Natural killer cell (primary cell): ENCODE measurements at regions not wholly inside any gene's neighbourhood (a gene's known extent, or its start where the extent isn't known, plus 50 kb on each side); places are given as distances from the start of the nearest gene placed in this dataset.

Experiments
- ATAC-seq, 3 donors: fragments of 150-1000 bp in 2 of 3; fragments of 200-7000 bp in 1 of 3; cut with Tn5 transposase; 1 replicate in 1 of 3; 2 replicates in 2 of 3; pipeline ENCODE4 v1.10.0; 2021; ENCODE audit warnings: mild to moderate bottlenecking in 2 of 3, moderate library complexity in 2 of 3
- DNase-seq, 2 donors: peaks; one replicate each; pipeline versions ENCODE4 v3.0.0 to v3.0.0-alpha.2; 2013 to 2021; ENCODE audit warnings: mixed read lengths in 1 of 2
- H3K27ac ChIP-seq: one replicate; pipeline ENCODE4 v1.5.1; 2013; ENCODE audit warnings: mild to moderate bottlenecking, low read length
- H3K27me3 ChIP-seq: one replicate; pipeline ENCODE4 v1.6.1; 2013; ENCODE audit warnings: low read length; ENCODE audit not compliant: control insufficient read depth, insufficient read depth
- H3K36me3 ChIP-seq: one replicate; pipeline ENCODE4 v1.6.1; 2013; ENCODE audit warnings: low read length; ENCODE audit not compliant: control insufficient read depth, insufficient read depth
- H3K4me1 ChIP-seq: one replicate; pipeline ENCODE4 v1.6.1; 2013; ENCODE audit warnings: low read length; ENCODE audit not compliant: control insufficient read depth, insufficient read depth
- H3K4me3 ChIP-seq: one replicate; pipeline ENCODE4 v1.5.1; 2013; ENCODE audit warnings: low read length
- H3K9me3 ChIP-seq: one replicate; pipeline ENCODE4 v1.6.1; 2013; ENCODE audit warnings: low read length; ENCODE audit not compliant: control insufficient read depth, insufficient read depth
- H3K27ac Mint-ChIP-seq, 2 donors: one replicate each; pipeline ENCODE4 v1.8.0; 2022; ENCODE audit warnings: mild to moderate bottlenecking in 2 of 2, mixed read lengths in 2 of 2, moderate library complexity in 1 of 2
- H3K27me3 Mint-ChIP-seq, 2 donors: one replicate each; pipeline ENCODE4 v1.8.0; 2022; ENCODE audit warnings: low read depth in 2 of 2, mixed read lengths in 2 of 2
- H3K36me3 Mint-ChIP-seq: one replicate; pipeline ENCODE4 v1.8.0; 2022; ENCODE audit warnings: mixed read lengths
- H3K4me1 Mint-ChIP-seq, 2 donors: one replicate each; pipeline ENCODE4 v1.8.0; 2022; ENCODE audit warnings: mixed read lengths in 2 of 2
- H3K4me3 Mint-ChIP-seq: one replicate; pipeline ENCODE4 v1.8.0; 2022; ENCODE audit warnings: mild to moderate bottlenecking, moderate library complexity, mixed read lengths
- H3K9me3 Mint-ChIP-seq, 2 donors: one replicate each; pipeline ENCODE4 v1.8.0; 2022; ENCODE audit warnings: mixed read lengths in 2 of 2
- CTCF ChIP-seq: fragments of 200-600 bp; IDR thresholded peaks from one replicate; pipeline ENCODE4 v1.8.0; 2022; ENCODE audit warnings: antibody characterized with exemption
- WGBS: methylation state at CpG from one replicate; pipeline ENCODE4 v1.1.7; 2013; ENCODE audit warnings: missing lambda C conversion rate; ENCODE audit not compliant: insufficient coverage; 5-methylcytosine and 5-hydroxymethylcytosine counted together
- intact Hi-C: fragments of 100-400 bp; cut with micrococcal nuclease; formaldehyde crosslinking; loops from one replicate; pipeline ENCODE4 v1.14.2; 2022

GRCh38 chr9:16982780-16983310 is 112.4 kb upstream of the BNC2 start:
- Histone ChIP-seq H3K36me3 (no peaks in the 10 kb centered on the region), H3K27ac (no peak overlapping the region), H3K4me3 (no peak overlapping the region), H3K9me3 (no peaks in the 10 kb centered on the region), H3K27me3 (no peaks in the 10 kb centered on the region), H3K4me1 (no peaks in the 10 kb centered on the region)
- intact Hi-C loops: no loop called here
- no peak overlapping the region for H3K4me3 Mint-ChIP-seq
- no peak for TF ChIP-seq CTCF
- H3K27ac Mint-ChIP-seq: no peak overlapping the region
- 92% methylated on average over 11 of the region's 11 CpGs for WGBS
- H3K9me3 Mint-ChIP-seq: no peaks in the 10 kb centered on the region
- H3K27me3 Mint-ChIP-seq: peaks cover 3 to 18% of the 10 kb centered on the region in 2 donors
- no peak for DNase-seq
- no peaks in the 10 kb centered on the region for H3K36me3 Mint-ChIP-seq
- ATAC-seq: no peak
- peaks cover 11% of the 10 kb centered on the region in 2 donors for H3K4me1 Mint-ChIP-seq

- no peak for ATAC-seq
These were observed 106.0 kb upstream of the BNC2 start for GRCh38 chr9:16976427-16976826.

GRCh38 chr9:16974436-16974835 is 104.0 kb upstream of the BNC2 start:
- Mint-ChIP-seq H3K4me1 (peaks cover 0 to 4% of the 10 kb centered on the region in 2 donors), H3K4me3 (no peak overlapping the region), H3K27me3 (peaks cover 0 to 3% of the 10 kb centered on the region in 2 donors), H3K27ac (no peak overlapping the region), H3K36me3 (no peaks in the 10 kb centered on the region), H3K9me3 (peaks cover 3 to 5% of the 10 kb centered on the region in 2 donors)
- Histone ChIP-seq H3K27ac (no peak overlapping the region), H3K4me1 (no peaks in the 10 kb centered on the region), H3K36me3 (no peaks in the 10 kb centered on the region), H3K27me3 (no peaks in the 10 kb centered on the region), H3K9me3 (no peaks in the 10 kb centered on the region), H3K4me3 (no peak overlapping the region)
- ATAC-seq: no peak
- TF ChIP-seq CTCF: no peak
- 74% methylated on average over 5 of the region's 5 CpGs for WGBS
- no peak for DNase-seq
- intact Hi-C loops: no loop called here

More at GRCh38 chr9:16976427-16976826, 106.0 kb upstream of the BNC2 start:
- H3K27me3 ChIP-seq: no peaks in the 10 kb centered on the region
- no peaks in the 10 kb centered on the region for H3K36me3 ChIP-seq
- no peak overlapping the region for H3K4me3 Mint-ChIP-seq
- intact Hi-C loops: no loop called here
- H3K4me3 ChIP-seq: no peak overlapping the region
- H3K27me3 Mint-ChIP-seq: peaks cover 0 to 3% of the 10 kb centered on the region in 2 donors
- H3K27ac ChIP-seq: no peak overlapping the region
- WGBS: 79% methylated on average over 3 of the region's 4 CpGs
- no peak for TF ChIP-seq CTCF
- no peak overlapping the region for H3K27ac Mint-ChIP-seq
- no peaks in the 10 kb centered on the region for H3K9me3 ChIP-seq
- DNase-seq: no peak
- peaks cover 0 to 4% of the 10 kb centered on the region in 2 donors for H3K4me1 Mint-ChIP-seq
- no peaks in the 10 kb centered on the region for H3K4me1 ChIP-seq
- peaks cover 3 to 5% of the 10 kb centered on the region in 2 donors for H3K9me3 Mint-ChIP-seq
- H3K36me3 Mint-ChIP-seq: no peaks in the 10 kb centered on the region

GRCh38 chr9:16970321-16970720 is 99.9 kb upstream of the BNC2 start:
- no peak for DNase-seq
- H3K27me3 ChIP-seq: no peaks in the 10 kb centered on the region
- H3K27ac ChIP-seq: no peak overlapping the region
- Mint-ChIP-seq H3K4me3 (no peak overlapping the region), H3K9me3 (peaks cover 3 to 5% of the 10 kb centered on the region in 2 donors), H3K27ac (no peak overlapping the region), H3K27me3 (peaks cover 0 to 3% of the 10 kb centered on the region in 2 donors), H3K36me3 (no peaks in the 10 kb centered on the region), H3K4me1 (peaks cover 0 to 4% of the 10 kb centered on the region in 2 donors)
- H3K36me3 ChIP-seq: no peaks in the 10 kb centered on the region
- H3K4me3 ChIP-seq: no peak overlapping the region
- no peak for TF ChIP-seq CTCF
- no peak for ATAC-seq
- WGBS: 86% methylated on average over 3 of the region's 3 CpGs
- no peaks in the 10 kb centered on the region for H3K4me1 ChIP-seq
- no peaks in the 10 kb centered on the region for H3K9me3 ChIP-seq
- intact Hi-C loops: no loop called here
